T-helper 9 cell (primary cell): ENCODE measurements at regions not wholly inside any gene's neighbourhood (a gene's known extent, or its start where the extent isn't known, plus 50 kb on each side); places are given as distances from the start of the nearest gene placed in this dataset.

Source experiments
- DNase-seq: peaks from one replicate; pipeline ENCODE4 v3.0.0-alpha.2; 2020

- DNase-seq = no peak
These were observed 347.2 kb upstream of the KLF6 start for GRCh38 chr10:4132216-4132556.

GRCh38 chr10:4131407-4132215 lies 346.6 kb upstream of the KLF6 start:
- no peak for DNase-seq

- no peak for DNase-seq
These were observed 345.7 kb upstream of the KLF6 start for GRCh38 chr10:4130685-4131084.

GRCh38 chr10:4129866-4130477 lies 345.0 kb upstream of the KLF6 start:
- DNase-seq = no peak

DNA sequence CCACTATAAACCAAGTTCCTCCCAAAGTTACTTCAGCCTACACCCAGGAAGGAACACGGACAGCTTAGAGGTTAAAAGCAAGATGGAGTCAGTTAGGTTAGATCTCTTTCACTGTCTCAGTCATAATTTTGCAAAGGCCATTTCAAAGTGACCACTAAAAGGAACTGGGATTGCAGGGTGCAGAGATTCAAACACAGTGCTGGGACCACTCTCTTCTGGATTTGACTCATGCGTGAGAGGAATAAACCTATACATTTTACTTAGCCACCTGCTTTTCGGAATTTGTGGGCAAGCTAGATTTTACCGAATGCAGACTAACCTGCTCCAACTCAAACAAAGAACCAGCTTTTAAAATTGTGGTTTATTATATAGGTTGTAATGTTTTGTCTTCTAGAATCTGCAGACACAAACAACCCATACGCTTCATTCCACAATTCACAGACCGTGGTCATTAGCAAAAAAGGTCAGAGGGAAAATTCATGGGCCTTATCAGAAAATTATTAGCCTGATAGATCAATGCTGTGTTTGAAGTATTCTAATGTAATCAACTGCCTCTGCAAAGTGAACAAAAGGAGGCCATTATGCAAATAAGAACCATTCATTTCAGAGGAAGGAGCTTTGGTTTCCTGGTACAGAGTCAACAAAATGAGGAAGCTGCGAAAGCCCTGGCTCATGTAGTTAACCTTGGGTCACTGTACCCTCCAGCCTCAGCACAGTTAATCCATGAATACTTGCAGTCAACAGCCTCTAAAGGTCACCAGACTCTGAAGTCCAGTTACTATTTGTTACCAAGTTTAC lies 342.7 kb upstream of the KLF6 start:
- no peak for DNase-seq

GRCh38 chr10:4125776-4126175 lies 340.8 kb upstream of the KLF6 start:
- no peak for DNase-seq

DNA sequence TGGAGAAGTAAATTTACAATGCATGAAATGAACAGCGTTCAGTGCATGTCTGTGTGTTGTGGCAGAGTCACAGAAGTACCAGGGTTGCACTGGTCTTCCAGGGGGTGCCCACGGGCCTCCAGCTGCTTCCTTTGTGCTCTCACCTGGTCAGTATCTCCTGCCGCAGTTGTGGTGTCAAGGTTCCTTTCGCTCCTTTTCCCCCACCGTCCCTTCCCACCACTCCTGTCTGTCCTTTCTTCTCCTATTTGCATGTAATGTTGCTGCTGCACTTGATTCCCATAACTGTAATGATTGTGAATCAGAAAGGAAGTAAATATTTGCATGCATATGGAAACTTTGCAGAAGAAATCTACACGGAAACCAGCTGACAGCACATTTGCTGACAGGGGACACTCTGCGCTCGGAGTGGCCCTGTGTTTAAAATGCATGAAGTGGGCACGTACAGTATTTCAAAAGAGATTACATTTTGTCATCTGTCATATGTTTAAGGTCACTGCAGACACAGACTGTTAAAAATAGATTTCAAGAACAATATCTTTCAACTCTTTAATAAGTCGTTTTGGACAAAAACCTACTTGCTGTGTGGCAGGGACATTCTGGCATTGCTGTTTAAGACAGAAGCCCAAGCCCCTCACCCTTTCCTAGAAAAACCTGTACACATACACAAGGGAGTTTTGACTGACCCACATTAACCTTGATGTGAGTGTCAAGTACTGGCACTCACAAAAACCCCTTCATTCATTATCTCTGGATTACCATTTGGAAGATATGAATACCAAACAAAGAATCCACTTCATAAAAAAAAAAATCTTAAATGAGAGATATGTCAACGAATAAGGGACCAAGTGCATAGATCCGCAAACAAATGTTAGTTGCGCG lies 336.7 kb upstream of the KLF6 start:
- DNase-seq = no peak

GRCh38 chr10:4120096-4120853 lies 335.3 kb upstream of the KLF6 start:
- DNase-seq = peak; percentile 52

DNA sequence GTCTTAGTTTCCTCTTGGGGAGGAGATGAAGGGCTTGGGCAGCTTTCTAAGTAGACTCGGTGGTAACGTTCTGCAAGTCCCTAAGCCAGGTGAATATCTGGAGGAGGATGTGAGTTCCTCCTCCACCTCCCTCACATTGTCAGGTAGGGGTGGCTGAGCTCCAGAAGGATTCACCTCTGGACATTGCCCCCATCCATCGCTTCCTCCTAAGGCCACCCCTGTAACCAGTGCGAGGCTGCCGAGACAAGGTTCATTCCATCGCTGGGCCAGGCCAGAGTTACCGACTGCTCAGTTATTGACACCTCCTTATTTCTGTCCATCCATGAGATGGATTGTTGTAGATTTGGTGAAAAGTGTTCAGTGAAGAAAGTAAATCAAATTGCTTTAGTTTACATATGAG lies 334.1 kb upstream of the KLF6 start:
- no peak for DNase-seq

DNA sequence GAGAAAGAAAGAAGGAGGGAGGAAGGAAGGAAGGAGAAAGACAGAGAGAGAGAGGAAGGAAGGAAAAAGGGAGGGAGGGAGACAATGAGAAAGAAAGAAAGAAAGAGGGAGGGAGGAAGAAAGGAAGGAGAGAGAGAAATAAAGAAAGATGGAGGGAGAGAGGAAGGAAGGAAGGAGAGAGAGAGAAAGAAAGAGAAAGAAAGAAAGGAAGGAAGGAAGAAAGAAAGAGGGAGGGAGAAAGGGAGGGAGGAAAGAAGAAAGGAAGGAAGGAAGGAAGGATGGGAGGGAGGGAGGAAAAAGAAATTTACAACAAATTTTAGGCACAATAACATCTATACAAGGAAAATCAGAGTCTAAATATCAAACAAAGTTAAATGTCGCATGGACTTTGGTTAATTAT lies 332.6 kb upstream of the KLF6 start:
- no peak for DNase-seq

- no peak for DNase-seq
These were observed 326.6 kb upstream of the KLF6 start for GRCh38 chr10:4111643-4112042.

DNA sequence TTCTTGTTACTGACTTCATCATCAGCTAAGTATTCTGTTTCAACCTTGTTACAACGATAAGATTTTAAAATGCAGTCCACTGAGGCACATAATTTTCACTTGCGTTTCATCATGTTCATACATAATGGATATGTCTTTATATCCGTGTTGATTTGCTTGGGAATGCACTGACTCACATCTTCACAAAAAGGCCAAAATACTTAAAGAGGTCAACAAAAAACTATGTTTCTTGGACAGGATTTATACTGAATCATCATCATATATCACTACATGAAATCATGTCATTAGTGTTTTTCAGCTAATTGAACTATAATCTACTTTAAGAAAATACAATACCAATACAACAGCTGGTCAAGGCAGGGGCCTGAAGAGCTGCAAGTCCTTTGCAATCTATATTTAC lies 324.5 kb upstream of the KLF6 start:
- DNase-seq = no peak

DNA sequence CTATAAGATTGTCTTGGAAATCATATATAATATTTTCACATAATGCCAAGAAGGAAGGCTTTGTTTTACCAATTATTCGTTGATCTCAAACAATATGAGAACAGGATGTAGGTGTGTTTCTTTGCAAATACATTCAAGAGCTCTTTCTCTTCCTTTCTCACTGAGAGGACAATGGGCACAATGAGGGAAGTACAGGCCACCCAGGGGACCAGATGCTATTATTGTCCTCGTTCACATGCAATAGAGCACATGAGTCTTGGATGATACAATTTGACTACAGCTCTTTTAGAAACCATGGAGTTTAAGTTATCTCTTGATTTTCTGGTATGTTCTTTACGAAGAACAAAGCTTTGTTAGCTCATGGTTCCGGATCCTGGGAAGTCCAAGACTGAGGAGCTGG lies 323.7 kb upstream of the KLF6 start:
- no peak for DNase-seq

- no peak for DNase-seq
These were observed 322.4 kb upstream of the KLF6 start for GRCh38 chr10:4107285-4107851.

GRCh38 chr10:4103603-4104002 lies 318.6 kb upstream of the KLF6 start:
- DNase-seq = no peak

DNA sequence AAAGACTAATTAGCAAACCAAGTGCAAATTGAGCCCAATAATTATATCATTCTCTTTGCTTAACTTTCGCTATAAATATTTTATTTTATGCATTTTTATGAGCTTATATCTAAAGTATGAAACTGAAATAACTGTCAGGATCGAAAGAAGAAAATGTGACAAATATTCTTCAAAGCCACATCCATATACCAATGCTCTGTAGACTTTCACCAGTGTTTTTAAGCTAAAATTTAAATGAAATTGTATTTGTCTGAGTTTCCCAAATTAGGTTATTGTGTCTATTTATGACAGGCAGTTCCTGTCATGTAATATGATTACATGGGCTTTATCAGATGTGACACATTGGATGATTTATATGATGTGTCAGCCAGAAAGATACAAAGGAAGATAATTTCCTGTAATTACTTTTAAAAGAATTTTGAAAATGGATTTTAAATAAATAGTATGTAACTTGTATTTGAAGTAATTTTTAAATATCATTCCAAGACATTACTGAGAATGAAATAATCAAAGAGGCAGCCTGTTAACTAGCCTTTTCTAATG lies 317.9 kb upstream of the KLF6 start:
- no peak for DNase-seq

GRCh38 chr10:4101918-4102654 lies 317.1 kb upstream of the KLF6 start:
- no peak for DNase-seq

- no peak for DNase-seq
These were observed 315.4 kb upstream of the KLF6 start for GRCh38 chr10:4100380-4100779.

- DNase-seq = no peak
These were observed 314.2 kb upstream of the KLF6 start for GRCh38 chr10:4099202-4099601.

- DNase-seq = no peak
These were observed 310.3 kb upstream of the KLF6 start for GRCh38 chr10:4095166-4095917.
